ENCODE measurements at regions not wholly inside any gene's neighbourhood (a gene's known extent, or its start where the extent isn't known, plus 50 kb on each side); places are given as distances from the start of the nearest gene placed in this dataset.

- TF ChIP-seq CTCF (IDR thresholded peaks at IDR 0.05; ENCODE audit: low read depth, low read length, poor library complexity, severe bottlenecking): no peak
- TF ChIP-seq EZH2phosphoT487 (IDR thresholded peaks at IDR 0.05; ENCODE audit: borderline replicate concordance, low read length): no peak
Measured at GRCh38 chr3:159159546-159159945, 357.7 kb downstream of the MFSD1 start.

Data from DOHH2 (cell line).